ENCODE measurements at regions not wholly inside any gene's neighbourhood (a gene's known extent, or its start where the extent isn't known, plus 50 kb on each side); places are given as distances from the start of the nearest gene placed in this dataset.

GRCh38 chr16:66265556-66266141 is 100.8 kb upstream of the CDH5 start:
- no peak for DNase-seq

GRCh38 chr16:66265048-66265415 is 101.5 kb upstream of the CDH5 start:
- no peak for DNase-seq

- no peak for DNase-seq
Measured at GRCh38 chr16:66264311-66265047, 102.0 kb upstream of the CDH5 start.

GRCh38 chr16:66263973-66264310 is 102.5 kb upstream of the CDH5 start:
- DNase-seq = no peak

GRCh38 chr16:66263168-66263972 is 103.1 kb upstream of the CDH5 start:
- DNase-seq = no peak

- no peak for DNase-seq
Measured at GRCh38 chr16:66262253-66263167, 104.0 kb upstream of the CDH5 start.

- no peak for DNase-seq
Measured at GRCh38 chr16:66261826-66262225, 104.7 kb upstream of the CDH5 start.

GRCh38 chr16:66260522-66261254 is 105.8 kb upstream of the CDH5 start:
- DNase-seq = no peak

- no peak for DNase-seq
Measured at GRCh38 chr16:66258916-66259845, 107.3 kb upstream of the CDH5 start.

GRCh38 chr16:66256919-66257318 is 109.6 kb upstream of the CDH5 start:
- no peak for DNase-seq

GRCh38 chr16:66255647-66256046 is 110.8 kb upstream of the CDH5 start:
- DNase-seq = no peak

- no peak for DNase-seq
Measured at GRCh38 chr16:66254751-66255150, 111.7 kb upstream of the CDH5 start.

GRCh38 chr16:66254106-66254505 is 112.4 kb upstream of the CDH5 start:
- no peak for DNase-seq

GRCh38 chr16:66251476-66252160 is 114.9 kb upstream of the CDH5 start:
- DNase-seq = no peak

GRCh38 chr16:66250686-66251431 is 115.6 kb upstream of the CDH5 start:
- no peak for DNase-seq

GRCh38 chr16:66247516-66248481 is 118.7 kb upstream of the CDH5 start:
- no peak for DNase-seq

- DNase-seq = no peak
Measured at GRCh38 chr16:66245868-66246267, 120.6 kb upstream of the CDH5 start.

- no peak for DNase-seq
Measured at GRCh38 chr16:66245072-66245471, 121.4 kb upstream of the CDH5 start.

GRCh38 chr16:66242672-66243071 is 123.8 kb upstream of the CDH5 start:
- no peak for DNase-seq
